ENCODE measurements at regions not wholly inside any gene's neighbourhood (a gene's known extent, or its start where the extent isn't known, plus 50 kb on each side); places are given as distances from the start of the nearest gene placed in this dataset.
"Not testable (repeated sequence)": the region's sequence is repeated elsewhere in the genome, so short reads cannot be mapped to it uniquely, and the experiment has no call there.

GRCh38 chr6:112665815-112666214 is 318.7 kb downstream of the RFPL4B start:
- TF ChIP-seq CTCF (IDR thresholded peaks at IDR 0.05; ENCODE audit: borderline replicate concordance), result no peak
- no peak overlapping the region for H3K27ac ChIP-seq (replicated peaks)
- no peaks in the 10 kb centered on the region for H3K27me3 ChIP-seq (ENCODE audit: low read depth)
- intact Hi-C loops (cut with micrococcal nuclease), result no loop called here
- H3K4me3 ChIP-seq, result no peak overlapping the region
- H3K36me3 ChIP-seq, result no peaks in the 10 kb centered on the region
- no peak for DNase-seq
- no peaks in the 10 kb centered on the region for H3K4me1 ChIP-seq
- H3K9me3 ChIP-seq (replicated peaks), result no peaks in the 10 kb centered on the region

GRCh38 chr6:112667427-112667826 is 320.3 kb downstream of the RFPL4B start:
- Histone ChIP-seq H3K4me1 (no peaks in the 10 kb centered on the region), H3K27me3 (ENCODE audit: low read depth) (no peaks in the 10 kb centered on the region), H3K36me3 (no peaks in the 10 kb centered on the region), H3K4me3 (no peak overlapping the region), H3K27ac (replicated peaks) (no peak overlapping the region), H3K9me3 (replicated peaks) (no peaks in the 10 kb centered on the region)
- DNase-seq, result no peak
- intact Hi-C loops (cut with micrococcal nuclease), result no loop called here
- TF ChIP-seq CTCF (IDR thresholded peaks at IDR 0.05; ENCODE audit: borderline replicate concordance), result no peak

- Histone ChIP-seq H3K9me3 (replicated peaks) (peaks cover 13% of the 10 kb centered on the region), H3K4me1 (no peaks in the 10 kb centered on the region), H3K27ac (replicated peaks) (no peak overlapping the region), H3K27me3 (ENCODE audit: low read depth) (no peaks in the 10 kb centered on the region), H3K36me3 (no peaks in the 10 kb centered on the region), H3K4me3 (no peak overlapping the region)
- intact Hi-C loops (cut with micrococcal nuclease), result no loop called here
- DNase-seq, result no peak
- TF ChIP-seq CTCF (IDR thresholded peaks at IDR 0.05; ENCODE audit: borderline replicate concordance), result no peak
Measured at GRCh38 chr6:112680091-112680490, 333.0 kb downstream of the RFPL4B start.

DNA sequence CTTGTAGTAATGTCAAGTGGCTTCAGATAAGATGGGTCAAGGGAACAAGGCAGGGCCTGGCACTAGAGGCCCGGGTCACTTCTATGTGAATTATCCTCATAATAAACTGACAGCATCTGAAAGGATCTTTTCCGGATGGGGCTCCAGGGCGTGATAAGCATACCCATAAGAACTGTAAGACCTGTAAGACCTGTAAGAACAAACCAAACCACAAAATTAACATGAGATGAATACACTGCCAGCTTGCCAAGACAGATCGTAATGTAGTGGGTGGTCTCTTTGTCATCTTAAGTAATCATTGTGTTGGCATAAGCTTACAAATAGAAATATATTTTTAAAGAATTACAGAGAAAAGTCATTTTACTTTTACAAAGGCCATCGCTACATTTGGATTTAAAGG is 334.9 kb downstream of the RFPL4B start:
- DNase-seq, result no peak
- no peaks in the 10 kb centered on the region for H3K36me3 ChIP-seq
- no peak for TF ChIP-seq CTCF (IDR thresholded peaks at IDR 0.05; ENCODE audit: borderline replicate concordance)
- H3K4me3 ChIP-seq, result no peak overlapping the region
- intact Hi-C loops (cut with micrococcal nuclease), result no loop called here
- H3K9me3 ChIP-seq (replicated peaks), result no peaks in the 10 kb centered on the region
- H3K27me3 ChIP-seq (ENCODE audit: low read depth), result no peaks in the 10 kb centered on the region
- no peaks in the 10 kb centered on the region for H3K4me1 ChIP-seq
- H3K27ac ChIP-seq (replicated peaks), result no peak overlapping the region

DNA sequence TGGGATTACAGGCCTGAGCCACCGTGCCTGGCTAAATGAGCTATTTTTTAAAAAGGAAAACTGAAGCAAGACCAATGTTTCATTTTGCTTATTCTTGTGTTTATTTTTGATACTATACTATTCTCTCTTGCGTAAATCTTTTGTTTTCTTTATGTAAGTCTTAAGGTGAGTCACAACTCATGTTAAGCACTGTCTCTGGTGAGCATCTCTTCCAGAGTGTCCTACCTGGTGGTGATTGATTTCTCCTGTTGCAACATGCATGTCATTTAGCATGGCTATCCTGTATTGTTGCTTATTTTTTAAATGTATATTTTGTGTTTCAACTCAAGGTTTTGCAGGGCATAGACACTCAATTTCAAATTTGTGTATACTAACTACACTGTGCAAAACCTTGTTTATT is 336.0 kb downstream of the RFPL4B start:
- Histone ChIP-seq H3K9me3 (replicated peaks) (no peaks in the 10 kb centered on the region), H3K4me1 (no peaks in the 10 kb centered on the region), H3K36me3 (no peaks in the 10 kb centered on the region), H3K27ac (replicated peaks) (no peak overlapping the region), H3K4me3 (no peak overlapping the region), H3K27me3 (ENCODE audit: low read depth) (no peaks in the 10 kb centered on the region)
- no peak for TF ChIP-seq CTCF (IDR thresholded peaks at IDR 0.05; ENCODE audit: borderline replicate concordance)
- intact Hi-C loops (cut with micrococcal nuclease), result no loop called here
- no peak for DNase-seq

- TF ChIP-seq CTCF (IDR thresholded peaks at IDR 0.05; ENCODE audit: borderline replicate concordance), result no peak
- no peaks in the 10 kb centered on the region for H3K27me3 ChIP-seq (ENCODE audit: low read depth)
- no peaks in the 10 kb centered on the region for H3K4me1 ChIP-seq
- H3K27ac ChIP-seq (replicated peaks), result no peak overlapping the region
- DNase-seq, result no peak
- no peaks in the 10 kb centered on the region for H3K9me3 ChIP-seq (replicated peaks)
- no peaks in the 10 kb centered on the region for H3K36me3 ChIP-seq
- intact Hi-C loops (cut with micrococcal nuclease), result no loop called here
- no peak overlapping the region for H3K4me3 ChIP-seq
Measured at GRCh38 chr6:112683926-112684325, 336.8 kb downstream of the RFPL4B start.

- H3K4me1 ChIP-seq; H3K36me3 ChIP-seq; H3K4me3 ChIP-seq; H3K9me3 ChIP-seq (replicated peaks); intact Hi-C loops (cut with micrococcal nuclease); H3K27ac ChIP-seq (replicated peaks); DNase-seq; H3K27me3 ChIP-seq (ENCODE audit: low read depth): not testable (repeated sequence)
Measured at GRCh38 chr6:112685521-112686220, 338.5 kb downstream of the RFPL4B start.

- H3K4me3 ChIP-seq; H3K36me3 ChIP-seq; DNase-seq; H3K27me3 ChIP-seq (ENCODE audit: low read depth); H3K9me3 ChIP-seq (replicated peaks); H3K27ac ChIP-seq (replicated peaks); intact Hi-C loops (cut with micrococcal nuclease): not testable (repeated sequence)
- peaks cover 11% of the 10 kb centered on the region for H3K4me1 ChIP-seq
Measured at GRCh38 chr6:112688487-112689165, 341.5 kb downstream of the RFPL4B start.

Data from left ventricle myocardium inferior (tissue), 1 donor.